ENCODE measurements at regions not wholly inside any gene's neighbourhood (a gene's known extent, or its start where the extent isn't known, plus 50 kb on each side); places are given as distances from the start of the nearest gene placed in this dataset.

DNA sequence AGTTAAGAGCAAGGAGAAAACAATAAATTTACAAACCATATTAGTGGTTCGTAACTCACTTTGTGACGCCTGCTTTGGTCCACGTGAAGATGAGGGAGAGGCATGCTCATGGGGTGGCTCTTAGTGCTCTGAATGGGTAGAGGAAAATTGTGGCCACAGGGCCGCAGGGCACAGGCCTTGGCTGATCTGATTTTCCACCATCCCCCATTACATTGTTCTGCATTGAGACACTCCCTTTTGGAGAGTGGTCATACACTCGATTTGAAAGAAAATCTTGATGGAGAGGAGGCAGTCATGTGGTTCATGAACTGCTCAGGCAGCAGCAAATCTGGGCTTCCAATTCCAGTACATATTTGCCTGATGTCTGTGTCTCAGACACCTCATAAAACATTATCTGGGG lies 815.2 kb downstream of the UQCRFS1 start:
- TF ChIP-seq, protein P1, sequence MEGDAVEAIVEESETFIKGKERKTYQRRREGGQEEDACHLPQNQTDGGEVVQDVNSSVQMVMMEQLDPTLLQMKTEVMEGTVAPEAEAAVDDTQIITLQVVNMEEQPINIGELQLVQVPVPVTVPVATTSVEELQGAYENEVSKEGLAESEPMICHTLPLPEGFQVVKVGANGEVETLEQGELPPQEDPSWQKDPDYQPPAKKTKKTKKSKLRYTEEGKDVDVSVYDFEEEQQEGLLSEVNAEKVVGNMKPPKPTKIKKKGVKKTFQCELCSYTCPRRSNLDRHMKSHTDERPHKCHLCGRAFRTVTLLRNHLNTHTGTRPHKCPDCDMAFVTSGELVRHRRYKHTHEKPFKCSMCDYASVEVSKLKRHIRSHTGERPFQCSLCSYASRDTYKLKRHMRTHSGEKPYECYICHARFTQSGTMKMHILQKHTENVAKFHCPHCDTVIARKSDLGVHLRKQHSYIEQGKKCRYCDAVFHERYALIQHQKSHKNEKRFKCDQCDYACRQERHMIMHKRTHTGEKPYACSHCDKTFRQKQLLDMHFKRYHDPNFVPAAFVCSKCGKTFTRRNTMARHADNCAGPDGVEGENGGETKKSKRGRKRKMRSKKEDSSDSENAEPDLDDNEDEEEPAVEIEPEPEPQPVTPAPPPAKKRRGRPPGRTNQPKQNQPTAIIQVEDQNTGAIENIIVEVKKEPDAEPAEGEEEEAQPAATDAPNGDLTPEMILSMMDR (conservative IDR thresholded peaks at IDR 0.05; ENCODE audit: low read length) = no peak
- no peak for TF ChIP-seq EZH2phosphoT487 (IDR thresholded peaks at IDR 0.05; ENCODE audit: borderline replicate concordance)

Measured in Loucy (cell line).